Esophagus squamous epithelium (tissue), 5 donors: ENCODE measurements at regions not wholly inside any gene's neighbourhood (a gene's known extent, or its start where the extent isn't known, plus 50 kb on each side); places are given as distances from the start of the nearest gene placed in this dataset.

ENCODE experiments used
- DNase-seq: peaks from one replicate; lab custom pipeline; 2025; lab: John Stamatoyannopoulos, UW
- H3K27ac ChIP-seq, 4 donors: fragments of 200-600 bp; sonication (generic); one replicate each; pipeline ENCODE4 v1.5.1; 2016 to 2019; ENCODE audit warnings: mild to moderate bottlenecking in 1 of 4
- H3K27me3 ChIP-seq, 4 donors: fragments of 200-600 bp; sonication (generic); 1 replicate in 3 of 4; 2 replicates in 1 of 4; pipeline versions ENCODE4 v1.5.1 to v1.6.0; 2017 to 2021; ENCODE audit warnings: antibody characterized with exemption in 1 of 4
- H3K36me3 ChIP-seq, 3 donors: fragments of 200-600 bp; sonication (generic); one replicate each; pipeline ENCODE4 v1.5.1; 2016 to 2019
- H3K4me1 ChIP-seq, 3 donors: fragments of 200-600 bp; sonication (generic); one replicate each; pipeline ENCODE4 v1.5.1; 2017 to 2019
- H3K4me3 ChIP-seq, 4 donors: fragments of 200-600 bp; sonication (generic); 1 replicate in 3 of 4; 2 replicates in 1 of 4; pipeline ENCODE4 v1.5.1; 2016 to 2019; ENCODE audit warnings: mild to moderate bottlenecking in 2 of 4, moderate library complexity in 1 of 4
- H3K9me3 ChIP-seq, 3 donors: fragments of 200-600 bp; sonication (generic); one replicate each; pipeline ENCODE4 v1.5.1; 2016 to 2019
- CTCF ChIP-seq, 6 experiments: fragments of 450-650 bp in 4 of 6; fragments of 200-600 bp in 2 of 6; sonication (generic) in 2 of 6; IDR thresholded peaks; one replicate each; pipeline ENCODE4 v1.5.1; 2016 to 2019; ENCODE audit warnings: antibody characterized with exemption in 6 of 6, mild to moderate bottlenecking in 4 of 6, moderate library complexity in 4 of 6
- POLR2A ChIP-seq, 4 donors: fragments of 450-650 bp; IDR thresholded peaks; one replicate each; pipeline ENCODE4 v1.6.1; 2017; ENCODE audit warnings: antibody characterized with exemption in 4 of 4, mild to moderate bottlenecking in 4 of 4, moderate library complexity in 3 of 4
- WGBS, 2 donors: methylation state at CpG; one replicate each; pipeline ENCODE4 v1.1.5; 2018; 5-methylcytosine and 5-hydroxymethylcytosine counted together
- intact Hi-C: fragments of 100-400 bp; cut with DNase I; formaldehyde crosslinking; loops from one replicate; pipeline ENCODE4 v1.15.0; 2022
- donor health status: DM: yes; HTN: yes; CAD: no.

GRCh38 chr6:71220466-71220865, 68.1 kb upstream of the OGFRL1 start:
- intact Hi-C loops: no loop called here
- 74 to 88% methylated on average over 3 of the region's 3 CpGs for WGBS, 2 donors

GRCh38 chr6:71222671-71223070, 65.9 kb upstream of the OGFRL1 start:
- 56 to 67% methylated on average over 4 of the region's 4 CpGs for WGBS, 2 donors
- Histone ChIP-seq H3K36me3 (no peaks in the 10 kb centered on the region), H3K4me3 (no peak overlapping the region), H3K4me1 (no peaks in the 10 kb centered on the region), H3K27ac (no peak overlapping the region), H3K9me3 (no peaks in the 10 kb centered on the region), H3K27me3 (no peaks in the 10 kb centered on the region)
- intact Hi-C loops: no loop called here
- no peak for TF ChIP-seq CTCF (IDR thresholded peaks at IDR 0.05)
- TF ChIP-seq POLR2A (IDR thresholded peaks at IDR 0.05): no peak
- no peak for DNase-seq

More at GRCh38 chr6:71220466-71220865, 68.1 kb upstream of the OGFRL1 start:
- Histone ChIP-seq H3K9me3 (no peaks in the 10 kb centered on the region), H3K36me3 (no peaks in the 10 kb centered on the region), H3K27me3 (no peaks in the 10 kb centered on the region), H3K4me3 (no peak overlapping the region), H3K27ac (no peak overlapping the region), H3K4me1 (no peaks in the 10 kb centered on the region)
- no peak for DNase-seq
- TF ChIP-seq CTCF (IDR thresholded peaks at IDR 0.05): no peak
- TF ChIP-seq POLR2A (IDR thresholded peaks at IDR 0.05): no peak

GRCh38 chr6:71224011-71224410, 64.6 kb upstream of the OGFRL1 start:
- intact Hi-C loops: no loop called here
- TF ChIP-seq POLR2A (IDR thresholded peaks at IDR 0.05) (no peak), CTCF (IDR thresholded peaks at IDR 0.05) (no peak)
- 69 to 92% methylated on average over 2 of the region's 2 CpGs for WGBS, 2 donors

GRCh38 chr6:71226151-71226550, 62.5 kb upstream of the OGFRL1 start:
- no peak overlapping the region for H3K27ac ChIP-seq
- TF ChIP-seq CTCF (IDR thresholded peaks at IDR 0.05) (no peak), POLR2A (IDR thresholded peaks at IDR 0.05) (no peak)
- WGBS, 2 donors: 95 to 100% methylated on average over 1 of the region's 1 CpG
- no peaks in the 10 kb centered on the region for H3K27me3 ChIP-seq
- intact Hi-C loops: no loop called here
- H3K4me3 ChIP-seq: no peak overlapping the region
- H3K36me3 ChIP-seq: no peaks in the 10 kb centered on the region
- no peaks in the 10 kb centered on the region for H3K4me1 ChIP-seq
- no peak for DNase-seq
- H3K9me3 ChIP-seq: no peaks in the 10 kb centered on the region

More at GRCh38 chr6:71224011-71224410, 64.6 kb upstream of the OGFRL1 start:
- Histone ChIP-seq H3K27me3 (no peaks in the 10 kb centered on the region), H3K36me3 (no peaks in the 10 kb centered on the region), H3K9me3 (no peaks in the 10 kb centered on the region), H3K27ac (no peak overlapping the region), H3K4me1 (no peaks in the 10 kb centered on the region), H3K4me3 (no peak overlapping the region)
- no peak for DNase-seq

- H3K9me3 ChIP-seq: no peaks in the 10 kb centered on the region
- TF ChIP-seq CTCF (IDR thresholded peaks at IDR 0.05): no peak
- TF ChIP-seq POLR2A (IDR thresholded peaks at IDR 0.05): no peak
- H3K27ac ChIP-seq: no peak overlapping the region
- H3K4me3 ChIP-seq: no peak overlapping the region
- 36 to 52% methylated on average over 4 of the region's 4 CpGs for WGBS, 2 donors
- no peaks in the 10 kb centered on the region for H3K27me3 ChIP-seq
- no peaks in the 10 kb centered on the region for H3K36me3 ChIP-seq
- DNase-seq: no peak
- intact Hi-C loops: no loop called here
- no peaks in the 10 kb centered on the region for H3K4me1 ChIP-seq
These were observed 60.1 kb upstream of the OGFRL1 start for GRCh38 chr6:71228461-71229041.
